Peyer's patch (tissue), 4 donors: ENCODE measurements at regions not wholly inside any gene's neighbourhood (a gene's known extent, or its start where the extent isn't known, plus 50 kb on each side); places are given as distances from the start of the nearest gene placed in this dataset.

Experiments used
- DNase-seq, 3 donors: peaks; one replicate each; pipeline ENCODE4 v3.0.0-alpha.2; 2017 to 2019
- H3K27ac ChIP-seq, 4 donors: fragments of 200-600 bp; sonication (generic); one replicate each; pipeline ENCODE4 v1.5.1; 2016 to 2019
- H3K27me3 ChIP-seq, 2 donors: fragments of 200-600 bp; sonication (generic); one replicate each; pipeline ENCODE4 v1.5.1; 2019
- H3K36me3 ChIP-seq, 3 donors: fragments of 200-600 bp; sonication (generic); one replicate each; pipeline ENCODE4 v1.5.1; 2016 to 2019
- H3K4me1 ChIP-seq, 4 donors: fragments of 200-600 bp; sonication (generic); one replicate each; pipeline ENCODE4 v1.5.1; 2016 to 2019
- H3K4me3 ChIP-seq, 4 donors: fragments of 200-600 bp; sonication (generic); 1 replicate in 3 of 4; 2 replicates in 1 of 4; pipeline ENCODE4 v1.5.1; 2016 to 2019; ENCODE audit warnings: mild to moderate bottlenecking in 1 of 4
- H3K9me3 ChIP-seq, 4 donors: fragments of 200-600 bp; sonication (generic); one replicate each; pipeline ENCODE4 v1.5.1; 2016 to 2019; ENCODE audit warnings: mild to moderate bottlenecking in 1 of 4
- CTCF ChIP-seq, 6 experiments: fragments of 450-650 bp in 4 of 6; fragments of 200-600 bp in 2 of 6; sonication (generic) in 1 of 6; IDR thresholded peaks; one replicate each; pipeline ENCODE4 v1.5.1; 2017 to 2019; ENCODE audit warnings: antibody characterized with exemption in 6 of 6, mild to moderate bottlenecking in 3 of 6, moderate library complexity in 1 of 6
- POLR2A ChIP-seq, 2 donors: fragments of 450-650 bp; IDR thresholded peaks; one replicate each; pipeline ENCODE4 v1.5.1; 2017; ENCODE audit warnings: antibody characterized with exemption in 2 of 2, mild to moderate bottlenecking in 2 of 2, moderate library complexity in 2 of 2

- Histone ChIP-seq H3K27ac (no peak overlapping the region), H3K9me3 (no peaks in the 10 kb centered on the region), H3K36me3 (no peaks in the 10 kb centered on the region), H3K4me3 (no peak overlapping the region), H3K27me3 (no peaks in the 10 kb centered on the region), H3K4me1 (peaks cover 0 to 14% (median 2%) of the 10 kb centered on the region in 4 donors)
- TF ChIP-seq POLR2A (IDR thresholded peaks at IDR 0.05): no peak
- TF ChIP-seq CTCF (IDR thresholded peaks at IDR 0.05): no peak
- DNase-seq: no peak
These were observed 90.0 kb downstream of the FOXL1 start for GRCh38 chr16:86668136-86668910.

GRCh38 chr16:86669285-86669805 is 91.0 kb downstream of the FOXL1 start:
- peaks cover 0 to 6% (median 2%) of the 10 kb centered on the region in 4 donors for H3K4me1 ChIP-seq
- no peak for DNase-seq
- H3K9me3 ChIP-seq: no peaks in the 10 kb centered on the region
- H3K27me3 ChIP-seq: no peaks in the 10 kb centered on the region
- TF ChIP-seq POLR2A (IDR thresholded peaks at IDR 0.05) (no peak), CTCF (IDR thresholded peaks at IDR 0.05) (no peak)
- no peak overlapping the region for H3K4me3 ChIP-seq
- H3K27ac ChIP-seq: no peak overlapping the region
- H3K36me3 ChIP-seq: no peaks in the 10 kb centered on the region

GRCh38 chr16:86669937-86670749 is 91.8 kb downstream of the FOXL1 start:
- Histone ChIP-seq H3K9me3 (no peaks in the 10 kb centered on the region), H3K36me3 (no peaks in the 10 kb centered on the region), H3K27ac (peak overlapping the region in 1 of 4 donors; percentile 22), H3K4me3 (no peak overlapping the region), H3K27me3 (no peaks in the 10 kb centered on the region), H3K4me1 (peaks cover 0 to 1% (median under 1%) of the 10 kb centered on the region in 4 donors)
- no peak for TF ChIP-seq CTCF (IDR thresholded peaks at IDR 0.05)
- no peak for TF ChIP-seq POLR2A (IDR thresholded peaks at IDR 0.05)
- DNase-seq: no peak

- Histone ChIP-seq H3K4me3 (no peak overlapping the region), H3K4me1 (no peaks in the 10 kb centered on the region), H3K9me3 (no peaks in the 10 kb centered on the region), H3K27me3 (no peaks in the 10 kb centered on the region), H3K27ac (no peak overlapping the region), H3K36me3 (no peaks in the 10 kb centered on the region)
- no peak for DNase-seq
- no peak for TF ChIP-seq POLR2A (IDR thresholded peaks at IDR 0.05)
- TF ChIP-seq CTCF (IDR thresholded peaks at IDR 0.05): no peak
These were observed 92.4 kb downstream of the FOXL1 start for GRCh38 chr16:86670750-86671234.

DNA sequence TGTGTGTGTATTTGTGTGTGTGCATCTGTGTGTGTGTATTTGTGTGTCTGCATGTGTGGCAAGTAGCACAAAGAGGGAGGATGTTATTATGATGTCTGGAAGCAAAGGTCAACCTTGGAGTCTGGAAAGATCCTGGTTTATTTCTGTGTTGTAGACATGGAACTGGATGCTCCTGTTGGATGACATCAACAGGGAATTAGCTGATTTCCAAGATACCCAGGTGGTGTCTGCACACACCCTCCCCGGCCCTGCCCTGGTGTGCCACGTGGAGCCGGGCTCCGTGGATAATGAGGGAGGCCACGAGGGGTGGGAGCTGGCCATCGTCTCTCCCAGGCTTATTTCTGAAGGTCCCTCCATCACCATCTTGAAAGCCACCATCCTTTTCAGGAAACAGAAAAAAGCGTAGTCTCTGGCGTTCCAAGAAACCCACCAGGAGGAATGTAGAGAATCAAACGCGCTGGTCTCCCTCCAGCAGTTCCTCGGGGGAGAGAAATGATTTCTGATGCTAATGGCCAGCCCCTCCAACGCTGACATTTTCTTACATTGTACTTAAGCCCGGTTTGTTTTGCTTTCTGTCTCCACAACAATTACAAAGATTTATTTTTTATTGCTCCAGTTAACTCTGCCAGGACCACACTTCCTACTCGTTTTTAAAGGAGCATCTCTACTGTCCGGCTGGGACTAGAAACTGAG is 93.3 kb downstream of the FOXL1 start:
- H3K4me3 ChIP-seq: no peak overlapping the region
- no peaks in the 10 kb centered on the region for H3K36me3 ChIP-seq
- no peak overlapping the region for H3K27ac ChIP-seq
- no peaks in the 10 kb centered on the region for H3K27me3 ChIP-seq
- TF ChIP-seq CTCF (IDR thresholded peaks at IDR 0.05) (no peak), POLR2A (IDR thresholded peaks at IDR 0.05) (no peak)
- no peak for DNase-seq
- H3K9me3 ChIP-seq: no peaks in the 10 kb centered on the region
- H3K4me1 ChIP-seq: no peaks in the 10 kb centered on the region
